Anterior cingulate cortex (tissue), 58 donors: ENCODE measurements at regions not wholly inside any gene's neighbourhood (a gene's known extent, or its start where the extent isn't known, plus 50 kb on each side); places are given as distances from the start of the nearest gene placed in this dataset.

Experiments used
- DNase-seq, 58 donors: peaks; one replicate each; lab custom pipeline; 2025; lab: John Stamatoyannopoulos, UW

- DNase-seq, result no peak
These were observed 82.6 kb upstream of the CNTN6 start for GRCh38 chr3:1010228-1010627.

GRCh38 chr3:1015826-1016225 lies 77.0 kb upstream of the CNTN6 start:
- DNase-seq, result no peak

- no peak for DNase-seq
These were observed 75.0 kb upstream of the CNTN6 start for GRCh38 chr3:1017870-1018269.

- DNase-seq, result no peak
These were observed 73.7 kb upstream of the CNTN6 start for GRCh38 chr3:1019157-1019556.

- no peak for DNase-seq
These were observed 66.4 kb upstream of the CNTN6 start for GRCh38 chr3:1026395-1026794.

- no peak for DNase-seq
These were observed 56.5 kb upstream of the CNTN6 start for GRCh38 chr3:1036207-1036826.

DNA sequence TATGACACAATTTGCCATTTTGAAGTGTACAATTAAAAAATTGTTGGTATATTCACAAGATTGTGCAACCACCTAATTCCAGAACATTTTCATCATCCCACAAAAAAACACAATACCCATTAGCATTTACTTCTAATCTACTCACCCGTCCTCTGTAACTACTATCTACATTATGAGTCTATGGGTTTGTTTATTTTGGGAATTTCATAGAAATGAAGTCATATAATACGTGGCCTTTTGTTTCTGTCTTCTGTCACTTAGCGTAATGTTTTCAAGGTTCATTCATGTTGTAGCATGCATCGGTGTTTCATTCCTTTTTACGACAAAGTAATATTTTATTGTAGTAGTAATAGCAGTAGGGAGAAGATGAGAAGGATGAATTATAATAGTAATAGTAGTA lies 55.2 kb upstream of the CNTN6 start:
- DNase-seq, result no peak
